Mesothelial cell of epicardium (in vitro differentiated cells): ENCODE measurements at regions not wholly inside any gene's neighbourhood (a gene's known extent, or its start where the extent isn't known, plus 50 kb on each side); places are given as distances from the start of the nearest gene placed in this dataset.

Experiments used
- DNase-seq, 2 experiments: peaks; one replicate each; pipeline ENCODE4 v3.0.0; 2021; ENCODE audit warnings: low spot score in 2 of 2; ENCODE audit not compliant: unreplicated experiment in 2 of 2
- H3K27ac Mint-ChIP-seq: 2 replicates; pipeline ENCODE4 v1.8.0; 2021; ENCODE audit warnings: mixed read lengths
- H3K27me3 Mint-ChIP-seq: 2 replicates; pipeline ENCODE4 v1.8.0; 2021; ENCODE audit warnings: low read depth, mixed read lengths
- H3K36me3 Mint-ChIP-seq: 2 replicates; pipeline ENCODE4 v1.8.0; 2021; ENCODE audit warnings: mixed read lengths
- H3K4me1 Mint-ChIP-seq: 2 replicates; pipeline ENCODE4 v1.8.0; 2021; ENCODE audit warnings: mixed read lengths
- H3K4me3 Mint-ChIP-seq: 2 replicates; pipeline ENCODE4 v1.8.0; 2021; ENCODE audit warnings: mild to moderate bottlenecking, moderate library complexity, mixed read lengths
- H3K9me3 Mint-ChIP-seq: 2 replicates; pipeline ENCODE4 v1.8.0; 2021; ENCODE audit warnings: mixed read lengths
- CTCF ChIP-seq: fragments of 200-600 bp; sonication (generic); IDR thresholded peaks from one replicate; pipeline ENCODE4 v1.5.0; 2021; ENCODE audit warnings: antibody characterized with exemption; ENCODE audit not compliant: unreplicated experiment

- no peak for DNase-seq
- no peaks in the 10 kb centered on the region for H3K36me3 Mint-ChIP-seq
- H3K4me3 Mint-ChIP-seq: no peak overlapping the region
- no peak overlapping the region for H3K27ac Mint-ChIP-seq
- no peak for TF ChIP-seq CTCF
- H3K9me3 Mint-ChIP-seq: no peaks in the 10 kb centered on the region
- H3K27me3 Mint-ChIP-seq: peaks cover 15% of the 10 kb centered on the region
- H3K4me1 Mint-ChIP-seq: peaks cover 4% of the 10 kb centered on the region
These were observed 83.8 kb upstream of the ROPN1 start for GRCh38 chr3:124075753-124076152.

GRCh38 chr3:124076235-124076634, 84.3 kb upstream of the ROPN1 start:
- TF ChIP-seq CTCF: no peak
- Mint-ChIP-seq H3K4me1 (peaks cover 4% of the 10 kb centered on the region), H3K9me3 (no peaks in the 10 kb centered on the region), H3K27me3 (peaks cover 13% of the 10 kb centered on the region), H3K27ac (no peak overlapping the region), H3K36me3 (no peaks in the 10 kb centered on the region), H3K4me3 (no peak overlapping the region)
- DNase-seq: no peak

- Mint-ChIP-seq H3K27ac (no peak overlapping the region), H3K4me3 (no peak overlapping the region), H3K4me1 (peaks cover 4% of the 10 kb centered on the region), H3K9me3 (no peaks in the 10 kb centered on the region), H3K27me3 (peaks cover 1% of the 10 kb centered on the region), H3K36me3 (no peaks in the 10 kb centered on the region)
- peak; percentile 79 for TF ChIP-seq CTCF
- DNase-seq: no peak
These were observed 87.3 kb upstream of the ROPN1 start for GRCh38 chr3:124078953-124079911.

- Mint-ChIP-seq H3K4me1 (peaks cover 4% of the 10 kb centered on the region), H3K27ac (no peak overlapping the region), H3K4me3 (no peak overlapping the region), H3K27me3 (peaks cover 1% of the 10 kb centered on the region), H3K36me3 (no peaks in the 10 kb centered on the region), H3K9me3 (no peaks in the 10 kb centered on the region)
- no peak for DNase-seq
- TF ChIP-seq CTCF: no peak
These were observed 88.0 kb upstream of the ROPN1 start for GRCh38 chr3:124079912-124080276.

- no peak for TF ChIP-seq CTCF
- no peaks in the 10 kb centered on the region for H3K36me3 Mint-ChIP-seq
- no peak overlapping the region for H3K27ac Mint-ChIP-seq
- H3K4me1 Mint-ChIP-seq: peaks cover 4% of the 10 kb centered on the region
- no peak overlapping the region for H3K4me3 Mint-ChIP-seq
- no peak for DNase-seq
- no peaks in the 10 kb centered on the region for H3K9me3 Mint-ChIP-seq
- peaks cover under 1% of the 10 kb centered on the region for H3K27me3 Mint-ChIP-seq
These were observed 90.4 kb upstream of the ROPN1 start for GRCh38 chr3:124082343-124082742.
